ENCODE measurements at regions not wholly inside any gene's neighbourhood (a gene's known extent, or its start where the extent isn't known, plus 50 kb on each side); places are given as distances from the start of the nearest gene placed in this dataset.

GRCh38 chr21:35921471-35921870 lies 138.9 kb downstream of the SETD4 start:
- TF ChIP-seq CTCF (IDR thresholded peaks at IDR 0.05) = no peak
- TF ChIP-seq REST (IDR thresholded peaks at IDR 0.05; ENCODE audit: insufficient read depth in 1 of 2, low read depth in 2 of 2, low read length in 1 of 2) = no peak
- TF ChIP-seq POLR2AphosphoS5 (IDR thresholded peaks at IDR 0.05; ENCODE audit: low read depth, low read length) = no peak
